A673 (cell line): ENCODE measurements at regions not wholly inside any gene's neighbourhood (a gene's known extent, or its start where the extent isn't known, plus 50 kb on each side); places are given as distances from the start of the nearest gene placed in this dataset.

Source experiments
- BruUV-seq: library from RNA; stranded (reverse); fragments of 400-500 nt; replicated peaks from 2 replicates; lab custom pipeline; 2021; lab: Mats Ljungman, UMichigan
- CTCF ChIA-PET: fragments of 300-600 bp; sonication (Branson Sonifier 250); formaldehyde crosslinking; loops from one replicate; lab custom pipeline; 2022; ENCODE audit warnings: antibody characterized with exemption; lab: Charles Lee
- POLR2A ChIA-PET: fragments of 300-600 bp; sonication (Branson Sonifier 250); formaldehyde crosslinking; loops from one replicate; lab custom pipeline; 2022; ENCODE audit warnings: antibody characterized with exemption; ENCODE audit not compliant: low non-redundant PET; lab: Charles Lee
- DNase-seq: peaks from one replicate; pipeline ENCODE4 v3.0.0-alpha.2; 2015; ENCODE audit warnings: low spot score
- H3K27ac ChIP-seq: fragments of 200-600 bp; sonication (generic); 2 replicates; pipeline ENCODE4 v1.5.1; 2016; ENCODE audit warnings: mixed run types, low read depth, mild to moderate bottlenecking, mixed read lengths, antibody characterized with exemption, low read length; ENCODE audit not compliant: poor library complexity, severe bottlenecking
- H3K27me3 ChIP-seq: fragments of 200-600 bp; sonication (generic); replicated peaks from 2 replicates; pipeline ENCODE4 v1.6.1; 2017; ENCODE audit warnings: mixed run types, low read depth, mild to moderate bottlenecking, mixed read lengths, antibody characterized with exemption, low read length; ENCODE audit not compliant: insufficient read depth, poor library complexity
- H3K36me3 ChIP-seq: fragments of 200-600 bp; sonication (generic); 2 replicates; pipeline ENCODE4 v1.6.1; 2016; ENCODE audit warnings: mixed run types, mild to moderate bottlenecking, mixed read lengths, antibody characterized with exemption, low read length; ENCODE audit not compliant: insufficient read depth, poor library complexity, severe bottlenecking
- H3K4me1 ChIP-seq: fragments of 200-600 bp; sonication (generic); 2 replicates; pipeline ENCODE4 v1.6.1; 2017; ENCODE audit warnings: mixed run types, mild to moderate bottlenecking, mixed read lengths, antibody characterized with exemption, low read length; ENCODE audit not compliant: insufficient read depth, poor library complexity, severe bottlenecking
- H3K4me3 ChIP-seq: fragments of 200-600 bp; sonication (generic); 2 replicates; pipeline ENCODE4 v1.5.1; 2016; ENCODE audit warnings: low read depth, mixed run types, mild to moderate bottlenecking, mixed read lengths, low read length; ENCODE audit not compliant: poor library complexity, severe bottlenecking
- H3K9me3 ChIP-seq: fragments of 200-600 bp; sonication (generic); 2 replicates; pipeline ENCODE4 v1.6.1; 2016; ENCODE audit warnings: mixed run types, low read depth, mild to moderate bottlenecking, mixed read lengths, antibody characterized with exemption, low read length; ENCODE audit not compliant: poor library complexity, severe bottlenecking
- CTCF ChIP-seq: fragments of 300-800, 200-600 bp; sonication (generic); conservative IDR thresholded peaks from 2 replicates; pipeline ENCODE4 v1.5.1; 2017; ENCODE audit warnings: low read depth, mild to moderate bottlenecking, antibody characterized with exemption, low read length, moderate library complexity, mixed read lengths
- EZH2 ChIP-seq: fragments of 200-600 bp; sonication (generic); IDR thresholded peaks from 2 replicates; pipeline ENCODE4 v1.6.1; 2017; ENCODE audit warnings: borderline replicate concordance, low read depth, mild to moderate bottlenecking, mixed read lengths, antibody characterized with exemption, low read length; ENCODE audit not compliant: poor library complexity, severe bottlenecking
- intact Hi-C: fragments of 100-400 bp; cut with micrococcal nuclease; formaldehyde crosslinking; loops from one replicate; pipeline ENCODE4 v1.10.0; 2022; ENCODE audit not compliant: unreplicated experiment

- BruUV-seq = no TSS peak
- ChIA-PET CTCF (no interaction called here), POLR2A (no interaction called here)
- no peaks in the 10 kb centered on the region for H3K4me1 ChIP-seq
- H3K36me3 ChIP-seq = no peaks in the 10 kb centered on the region
- no peak for DNase-seq
- H3K27ac ChIP-seq = no peak overlapping the region
- H3K27me3 ChIP-seq = no peaks in the 10 kb centered on the region
- H3K9me3 ChIP-seq = peaks cover 4% of the 10 kb centered on the region
- intact Hi-C loops = loop anchor here (10.0 kb wide), 1 partner anchor 311 kb away; no protein-coding TSS in a partner anchor
- H3K4me3 ChIP-seq = no peak overlapping the region
- TF ChIP-seq EZH2 (no peak), CTCF (no peak)
These were observed 217.3 kb upstream of the NAV3 start for GRCh38 chr12:77613411-77613810.

GRCh38 chr12:77610446-77610845, 220.2 kb upstream of the NAV3 start:
- TF ChIP-seq CTCF (no peak), EZH2 (no peak)
- no peak overlapping the region for H3K27ac ChIP-seq
- CTCF ChIA-PET = no interaction called here
- H3K27me3 ChIP-seq = no peaks in the 10 kb centered on the region
- no peak overlapping the region for H3K4me3 ChIP-seq
- BruUV-seq = no TSS peak
- no peaks in the 10 kb centered on the region for H3K9me3 ChIP-seq
- H3K4me1 ChIP-seq = no peaks in the 10 kb centered on the region
- POLR2A ChIA-PET = no interaction called here
- intact Hi-C loops = loop anchor here (10.0 kb wide), 1 partner anchor 314 kb away; no protein-coding TSS in a partner anchor
- no peak for DNase-seq
- no peaks in the 10 kb centered on the region for H3K36me3 ChIP-seq

GRCh38 chr12:77609016-77609415, 221.7 kb upstream of the NAV3 start:
- DNase-seq = no peak
- ChIA-PET CTCF (no interaction called here), POLR2A (interaction anchor here (0.8 kb wide), 1 partner anchor 80 kb away, joined by 5 read pairs; no protein-coding TSS in a partner anchor)
- H3K27me3 ChIP-seq = no peaks in the 10 kb centered on the region
- intact Hi-C loops = no loop called here
- H3K9me3 ChIP-seq = no peaks in the 10 kb centered on the region
- no peak overlapping the region for H3K27ac ChIP-seq
- H3K36me3 ChIP-seq = no peaks in the 10 kb centered on the region
- H3K4me3 ChIP-seq = no peak overlapping the region
- TF ChIP-seq EZH2 (no peak), CTCF (no peak)
- no TSS peak for BruUV-seq
- H3K4me1 ChIP-seq = no peaks in the 10 kb centered on the region
